ENCODE measurements at regions not wholly inside any gene's neighbourhood (a gene's known extent, or its start where the extent isn't known, plus 50 kb on each side); places are given as distances from the start of the nearest gene placed in this dataset.

DNA sequence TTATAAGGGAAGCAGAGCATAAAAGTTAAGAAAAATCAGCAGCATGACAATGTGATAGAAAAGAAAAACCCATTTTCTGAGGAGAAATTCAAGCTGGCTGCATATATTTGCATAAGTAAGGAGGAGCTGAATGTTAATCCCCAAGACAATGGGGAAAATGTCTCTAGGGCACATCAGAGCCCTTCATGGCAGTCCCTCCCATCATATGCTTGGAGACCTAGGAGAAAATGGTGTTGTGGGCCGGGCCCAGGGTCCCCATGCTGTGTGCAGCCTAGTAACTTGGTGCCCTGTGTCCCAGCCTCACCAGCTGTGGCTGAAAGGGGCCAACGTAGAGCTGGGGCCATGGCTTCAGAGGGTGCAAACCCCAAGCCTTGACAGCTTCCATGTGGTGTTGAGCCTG, 100.6 kb upstream of the PLPPR4 start:
- no peak for DNase-seq (ENCODE audit: low spot score)

DNA sequence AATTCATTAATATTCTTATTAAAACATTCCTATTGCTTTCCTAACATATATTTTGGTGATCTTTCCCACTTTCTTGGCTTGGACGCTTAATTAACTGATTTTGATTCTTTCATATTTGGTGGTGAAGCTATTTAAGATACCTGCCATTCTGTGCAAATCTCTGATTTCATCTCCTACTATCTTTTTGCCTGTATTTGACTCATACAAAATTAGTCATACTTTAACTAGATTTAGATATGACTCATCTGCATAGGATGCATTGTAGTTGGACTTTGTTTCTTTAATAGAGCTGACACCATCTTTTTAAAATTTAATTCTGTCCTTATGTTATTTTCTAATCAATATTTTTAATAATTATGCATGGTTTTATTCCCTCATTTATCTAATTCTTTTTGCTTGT, 93.8 kb upstream of the PLPPR4 start:
- no peak for DNase-seq (ENCODE audit: low spot score)

DNA sequence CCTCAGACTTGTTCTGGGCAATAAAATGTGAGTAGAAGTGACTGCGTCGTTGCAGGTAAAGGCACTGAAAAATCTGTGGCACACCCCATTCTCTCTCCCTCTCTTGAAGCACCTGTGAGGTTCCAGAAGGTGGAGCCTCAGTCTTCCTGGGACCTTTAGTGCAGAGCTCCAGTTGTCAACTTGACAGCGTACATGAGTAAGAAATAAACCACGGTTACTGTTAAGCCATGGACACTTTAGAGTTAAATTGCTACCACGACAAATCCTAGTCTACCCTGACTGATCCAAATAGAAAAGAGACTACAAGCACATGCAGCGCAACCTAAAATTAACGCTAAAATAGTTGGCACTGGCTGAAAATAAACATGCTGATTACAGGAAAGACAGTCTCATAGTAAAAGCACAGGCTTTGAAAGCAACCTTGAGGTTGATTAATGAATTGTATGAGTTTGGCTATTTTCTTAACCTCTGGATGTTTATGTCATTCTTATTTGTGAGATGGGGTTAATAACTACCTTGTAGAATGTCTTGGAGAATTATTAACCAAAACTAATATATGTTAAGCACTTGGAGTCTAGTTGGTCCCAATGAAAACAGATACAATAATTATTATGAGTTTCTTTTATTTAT, 93.0 kb upstream of the PLPPR4 start:
- DNase-seq (ENCODE audit: low spot score) = no peak

DNA sequence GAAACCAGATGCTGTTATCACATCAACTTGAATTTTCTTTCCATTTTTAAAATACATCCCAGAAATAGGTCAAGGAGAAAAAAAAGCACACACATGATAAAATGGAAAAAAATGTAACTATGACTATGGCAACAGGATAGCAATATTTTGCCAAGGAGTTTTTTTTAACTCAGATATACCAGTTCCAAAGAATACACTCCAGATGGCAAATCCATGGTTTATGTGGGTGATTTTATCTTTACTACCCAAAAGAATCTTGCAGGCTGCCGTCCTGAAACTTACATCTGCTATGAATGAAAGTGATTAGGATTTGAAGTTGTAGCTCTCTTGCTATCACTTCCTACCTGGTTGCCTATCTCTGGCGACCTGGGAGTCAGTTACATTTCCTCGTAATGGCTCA, 91.0 kb upstream of the PLPPR4 start:
- DNase-seq (ENCODE audit: low spot score) = no peak

DNA sequence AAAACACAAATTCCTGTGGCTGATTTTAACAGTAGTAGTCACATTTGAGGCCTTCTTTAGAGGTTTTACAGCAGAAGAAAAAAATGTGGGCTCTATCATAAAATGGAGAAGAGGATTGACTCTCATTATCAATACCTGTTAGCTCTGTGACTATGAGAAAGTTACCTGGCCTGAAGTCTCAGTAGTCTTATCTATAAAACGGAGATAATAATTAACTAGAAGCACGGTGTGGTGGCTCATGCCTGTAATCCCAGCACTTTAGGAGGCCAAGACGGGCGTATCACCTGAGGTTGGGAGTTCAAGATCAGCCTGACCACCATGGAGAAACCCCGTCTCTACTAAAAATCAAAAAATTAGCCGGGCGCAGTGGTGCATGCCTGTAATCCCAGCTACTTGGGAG, 90.4 kb upstream of the PLPPR4 start:
- DNase-seq (ENCODE audit: low spot score) = no peak

DNA sequence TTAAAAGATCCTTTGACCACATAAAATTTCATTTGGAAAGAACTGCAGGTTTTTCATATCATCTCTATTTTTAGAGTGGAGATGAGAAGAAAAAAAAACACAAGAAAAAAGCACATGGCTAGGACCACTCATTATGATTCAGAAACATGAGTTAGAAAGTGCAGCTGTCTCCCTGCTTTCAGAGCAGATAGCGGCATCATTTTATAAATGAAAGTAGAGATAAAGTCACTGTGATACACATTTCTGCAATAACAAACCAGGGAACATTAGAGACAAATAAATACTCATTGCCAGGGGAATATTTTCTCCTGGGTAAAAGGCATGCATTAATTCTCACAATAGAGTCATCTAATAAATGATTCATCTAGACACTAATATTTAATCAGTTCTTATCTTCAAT, 87.5 kb upstream of the PLPPR4 start:
- DNase-seq (ENCODE audit: low spot score) = no peak

DNA sequence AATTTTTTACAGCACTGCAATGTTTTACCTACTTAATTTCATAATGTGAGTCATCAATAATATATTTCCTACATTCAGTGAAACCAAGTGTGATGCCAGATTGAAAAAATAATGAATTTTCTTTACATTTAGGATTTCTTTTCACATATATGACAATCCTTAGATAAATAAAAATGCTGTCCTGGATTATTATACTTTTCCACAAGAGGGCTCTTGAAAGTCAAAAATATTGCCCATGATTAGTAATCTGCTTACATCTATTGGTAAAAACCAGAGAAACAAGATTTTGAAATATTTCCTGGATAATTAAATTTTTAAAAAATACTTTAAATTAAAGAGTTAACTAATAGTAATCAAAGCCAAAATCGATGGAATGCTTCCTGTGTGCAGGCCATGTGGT, 86.8 kb upstream of the PLPPR4 start:
- DNase-seq (ENCODE audit: low spot score) = no peak

DNA sequence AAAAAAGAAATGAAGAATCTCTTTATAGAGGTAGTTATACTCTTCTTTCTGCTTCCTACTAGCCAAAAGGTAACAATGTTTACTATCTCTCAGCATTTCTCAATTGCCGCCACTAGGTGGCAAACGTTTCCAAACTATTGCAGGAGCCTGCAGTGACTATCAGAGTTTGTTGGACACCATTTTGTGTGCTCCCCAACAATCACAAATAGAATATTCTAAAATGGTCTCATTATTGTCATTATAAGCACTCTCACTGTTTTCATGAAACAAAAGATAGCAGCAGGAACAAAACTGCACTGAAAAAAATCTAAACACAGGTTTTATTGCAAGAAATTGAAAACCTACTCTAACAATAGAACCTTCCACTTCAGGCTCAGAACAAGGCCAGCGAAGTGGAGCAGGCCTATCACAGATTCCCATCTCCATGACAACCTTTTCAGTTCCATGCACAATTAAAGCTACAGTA, 83.9 kb upstream of the PLPPR4 start:
- DNase-seq (ENCODE audit: low spot score) = peak; percentile 92

DNA sequence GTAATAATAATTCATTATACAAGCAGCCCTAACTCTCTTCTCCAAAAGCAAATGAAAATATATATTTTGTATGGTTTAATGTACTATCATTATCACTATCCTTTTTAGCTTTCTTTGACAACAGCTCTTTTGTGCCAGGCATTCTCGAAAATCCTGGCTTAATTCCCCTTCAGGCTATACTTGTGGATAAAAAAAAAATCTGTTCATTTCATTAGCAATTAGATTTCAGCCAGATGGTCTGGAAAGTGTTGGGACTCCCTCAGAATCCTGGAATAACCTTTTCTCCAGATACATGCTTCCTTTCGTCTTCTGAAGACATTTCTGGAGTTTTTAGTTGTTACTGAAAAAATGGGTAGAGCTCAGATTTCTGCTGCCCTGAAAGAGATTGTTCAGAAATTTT, 83.4 kb upstream of the PLPPR4 start:
- peak; percentile 8 for DNase-seq (ENCODE audit: low spot score)

DNA sequence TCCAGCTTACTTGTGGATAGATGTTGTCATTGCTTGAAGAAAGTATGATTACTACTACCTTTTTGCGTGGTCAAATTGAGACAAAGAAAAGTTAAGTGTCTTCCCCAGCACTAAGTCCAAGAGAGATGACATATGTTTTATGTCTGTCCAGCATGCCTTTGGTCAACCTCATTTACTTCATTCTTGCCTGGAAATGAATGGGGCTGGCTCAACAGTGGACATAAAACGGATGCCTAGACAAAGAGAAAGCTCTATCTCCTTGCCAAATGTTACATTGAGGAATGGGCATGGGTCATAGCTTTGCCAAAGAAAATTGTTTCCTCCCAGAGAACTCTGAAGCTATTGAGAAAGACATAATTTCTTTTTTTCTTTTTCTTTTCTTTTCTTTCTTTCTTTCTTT, 82.4 kb upstream of the PLPPR4 start:
- DNase-seq (ENCODE audit: low spot score) = no peak

DNA sequence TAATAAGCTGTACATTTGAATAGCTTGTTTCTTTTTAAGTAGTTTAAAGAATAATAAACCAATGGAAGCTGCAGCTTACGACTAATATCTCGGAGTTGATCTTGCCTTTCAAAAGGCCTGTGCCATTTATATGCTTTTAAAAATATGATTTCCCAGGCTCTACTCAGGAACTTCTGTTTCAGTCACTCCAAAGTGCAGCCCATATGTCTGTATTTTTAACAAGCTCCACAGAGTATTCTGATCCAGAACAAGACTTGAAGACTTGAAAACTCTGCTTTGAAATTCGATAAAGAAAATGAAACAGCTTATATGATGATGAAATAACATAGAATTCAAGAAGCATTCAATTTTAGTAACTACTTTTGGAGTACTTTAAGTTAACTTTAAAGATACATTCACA, 79.1 kb upstream of the PLPPR4 start:
- DNase-seq (ENCODE audit: low spot score) = no peak

DNA sequence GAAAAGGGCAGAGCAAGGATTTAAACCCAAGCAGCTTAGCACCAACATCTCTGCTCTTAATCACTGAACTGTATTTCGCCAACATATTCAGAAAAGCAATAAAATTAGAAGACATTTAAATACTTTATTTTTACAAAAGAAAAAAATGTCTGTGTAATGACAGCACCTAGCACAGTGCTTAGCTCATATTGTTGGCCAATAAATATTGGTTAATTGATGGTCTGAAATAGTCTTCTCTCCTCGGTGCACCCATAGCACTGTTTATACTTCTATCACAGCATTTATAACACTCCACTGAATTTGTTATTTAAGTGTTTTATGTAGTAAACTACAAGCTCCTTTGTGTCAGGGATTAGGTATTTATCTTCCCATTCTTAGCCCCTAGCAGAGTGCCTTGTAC, 70.9 kb upstream of the PLPPR4 start:
- no peak for DNase-seq (ENCODE audit: low spot score)

DNA sequence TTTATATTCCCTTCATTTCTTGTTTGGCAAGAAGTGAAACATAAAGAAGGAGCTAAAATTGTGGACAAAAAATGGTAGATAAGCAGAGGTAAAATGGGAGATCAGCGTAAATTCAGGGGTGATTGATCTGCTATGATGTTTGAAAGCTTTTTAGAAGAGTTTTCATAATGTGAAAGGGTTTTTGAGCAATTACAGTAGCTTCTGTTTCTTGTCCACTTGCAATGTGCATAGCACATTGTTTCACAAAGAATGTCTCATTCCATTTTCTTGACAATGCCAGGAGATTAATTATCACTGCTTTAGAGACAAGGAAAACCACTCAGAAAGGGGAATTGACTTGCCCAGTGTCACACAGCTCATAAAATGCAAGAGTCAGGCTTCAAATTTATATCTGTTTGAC, 65.9 kb upstream of the PLPPR4 start:
- DNase-seq (ENCODE audit: low spot score) = no peak

DNA sequence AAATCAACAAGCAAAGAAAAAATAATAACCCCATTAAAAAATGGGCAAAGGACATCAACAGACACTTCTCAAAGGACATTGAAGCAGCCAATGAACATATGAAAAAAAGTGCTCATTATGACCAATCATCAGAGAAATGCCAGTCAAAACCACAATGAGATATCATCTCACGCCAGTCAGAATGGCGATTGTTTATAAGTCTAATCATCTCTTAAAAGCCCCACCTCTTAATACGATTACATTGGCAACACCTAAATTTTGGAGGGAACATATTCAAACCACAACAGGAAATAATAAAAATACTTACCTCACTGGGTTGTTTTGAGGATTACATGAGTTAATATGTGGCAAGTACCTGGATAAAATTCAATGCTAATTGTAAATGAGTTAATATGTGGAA, 57.1 kb upstream of the PLPPR4 start:
- no peak for DNase-seq (ENCODE audit: low spot score)

Measured in pons (tissue), 1 donor.